Frontal cortex (tissue), 3 donors: ENCODE measurements at regions not wholly inside any gene's neighbourhood (a gene's known extent, or its start where the extent isn't known, plus 50 kb on each side); places are given as distances from the start of the nearest gene placed in this dataset.
"Not testable (repeated sequence)": the region's sequence is repeated elsewhere in the genome, so short reads cannot be mapped to it uniquely, and the experiment has no call there.

Source experiments
- DNase-seq, 2 donors: peaks; one replicate each; pipeline ENCODE4 v3.0.0; 2012; ENCODE audit warnings: low spot score in 2 of 2
- FAIRE-seq: peaks from 2 replicates; lab custom pipeline; 2012; peaks lifted over from hg19 to GRCh38; lab: Jason Lieb, UNC
- donor health status: control.
- donor health status: control.
- donor health status: control.

GRCh38 chr22:22125028-22125578, 119.5 kb upstream of the VPREB1 start:
- no peak for DNase-seq
- no peak for FAIRE-seq

GRCh38 chr22:22124374-22124773, 120.2 kb upstream of the VPREB1 start:
- FAIRE-seq (no peak), DNase-seq (no peak)

GRCh38 chr22:22123960-22124278, 120.7 kb upstream of the VPREB1 start:
- FAIRE-seq (no peak), DNase-seq (no peak)

GRCh38 chr22:22123118-22123959, 121.2 kb upstream of the VPREB1 start:
- DNase-seq (no peak), FAIRE-seq (no peak)

GRCh38 chr22:22122348-22123117, 122.1 kb upstream of the VPREB1 start:
- FAIRE-seq (no peak), DNase-seq (no peak)

- FAIRE-seq (no peak), DNase-seq (no peak)
Measured at GRCh38 chr22:22121445-22121844, 123.1 kb upstream of the VPREB1 start.

- DNase-seq (no peak), FAIRE-seq (no peak)
Measured at GRCh38 chr22:22120160-22120559, 124.4 kb upstream of the VPREB1 start.

GRCh38 chr22:22118987-22119386, 125.6 kb upstream of the VPREB1 start:
- DNase-seq = no peak
- no peak for FAIRE-seq

- not testable (repeated sequence) for FAIRE-seq, DNase-seq
Measured at GRCh38 chr22:22117864-22118544, 126.6 kb upstream of the VPREB1 start.

GRCh38 chr22:22116997-22117770, 127.4 kb upstream of the VPREB1 start:
- not testable (repeated sequence) for DNase-seq, FAIRE-seq

- FAIRE-seq (peak; percentile 81), DNase-seq (no peak)
Measured at GRCh38 chr22:22113701-22114100, 130.9 kb upstream of the VPREB1 start.

GRCh38 chr22:22112533-22113294, 130.1 kb upstream of the TOP3B start:
- FAIRE-seq = no peak

GRCh38 chr22:22111983-22112382, 129.4 kb upstream of the TOP3B start:
- FAIRE-seq (no peak), DNase-seq (no peak)

More at GRCh38 chr22:22112533-22113294, 130.1 kb upstream of the TOP3B start:
- DNase-seq = no peak

- FAIRE-seq = no peak
- DNase-seq = no peak
Measured at GRCh38 chr22:22111267-22111751, 128.7 kb upstream of the TOP3B start.

- FAIRE-seq = no peak
- peak; percentile 41 to 52 for DNase-seq
Measured at GRCh38 chr22:22110548-22111266, 128.1 kb upstream of the TOP3B start.

GRCh38 chr22:22109693-22110466, 127.3 kb upstream of the TOP3B start:
- no peak for DNase-seq
- FAIRE-seq = no peak

- no peak for FAIRE-seq
- no peak for DNase-seq
Measured at GRCh38 chr22:22106855-22107254, 124.3 kb upstream of the TOP3B start.
